ENCODE measurements at regions not wholly inside any gene's neighbourhood (a gene's known extent, or its start where the extent isn't known, plus 50 kb on each side); places are given as distances from the start of the nearest gene placed in this dataset.

GRCh38 chr12:74339211-74339610, 198.4 kb upstream of the ATXN7L3B start:
- Histone ChIP-seq H3K36me3 (ENCODE audit: insufficient read depth) (no peaks in the 10 kb centered on the region), H2AFZ (no peak overlapping the region), H3K9me2 (ENCODE audit: insufficient read depth) (no peaks in the 10 kb centered on the region), H3K4me2 (no peak overlapping the region), H3K4me1 (ENCODE audit: insufficient read depth) (peaks cover 6% of the 10 kb centered on the region; the same call in 1 of the 2 replicates), H3K4me3 (no peak overlapping the region), H3K27ac (ENCODE audit: low read depth) (no peak overlapping the region), H4K20me1 (replicated peaks; ENCODE audit: insufficient read depth) (no peaks in the 10 kb centered on the region), H3F3A (replicated peaks; ENCODE audit: low read depth) (no peaks in the 10 kb centered on the region), H3K79me2 (replicated peaks; ENCODE audit: insufficient read depth) (no peaks in the 10 kb centered on the region), H3K27me3 (ENCODE audit: insufficient read depth) (no peaks in the 10 kb centered on the region)
- Mint-ChIP-seq H3K36me3 (ENCODE audit: low read depth) (no peaks in the 10 kb centered on the region), H3K27ac (no peak overlapping the region), H3K27me3 (ENCODE audit: insufficient read depth, low read depth, poor library complexity) (no peaks in the 10 kb centered on the region), H3K9me3 (no peaks in the 10 kb centered on the region), H3K4me1 (peaks cover 8% of the 10 kb centered on the region; the same call in 2 of the 3 replicates), H3K4me3 (no peak overlapping the region)
- ATAC-seq (no peak), DNase-seq (ENCODE audit: low spot score) (no peak)
- no peak for TF ChIP-seq POLR2AphosphoS5 (IDR thresholded peaks at IDR 0.05; ENCODE audit: low read depth)
- TF ChIP-seq EZH2phosphoT487 (IDR thresholded peaks at IDR 0.05; ENCODE audit: unreplicated experiment): no peak
- no peak for TF ChIP-seq REST (IDR thresholded peaks at IDR 0.05; ENCODE audit: unreplicated experiment)
- TF ChIP-seq NANOG (IDR thresholded peaks at IDR 0.05; ENCODE audit: borderline replicate concordance): no peak
- no peak for TF ChIP-seq CREB1 (CRISPR knock-in tag; IDR thresholded peaks at IDR 0.05; ENCODE audit: low read depth)
- no peak for TF ChIP-seq CTCF (conservative IDR thresholded peaks at IDR 0.05; ENCODE audit: low read depth in 2 of 2)
- no peak for TF ChIP-seq ZNF114 (CRISPR knock-in tag; IDR thresholded peaks at IDR 0.05)
- no peak for TF ChIP-seq ZNF462 (CRISPR knock-in tag; IDR thresholded peaks at IDR 0.05)
- no peak for TF ChIP-seq ZNF331 (CRISPR knock-in tag; IDR thresholded peaks at IDR 0.05; ENCODE audit: low read depth)
- no peak for TF ChIP-seq STAT1 (IDR thresholded peaks at IDR 0.05; ENCODE audit: unreplicated experiment)
- TF ChIP-seq JUNB (IDR thresholded peaks at IDR 0.05; ENCODE audit: unreplicated experiment): no peak

Data from GM23338 (cell line).